IPS-NIHi7 (cell line): ENCODE measurements at regions not wholly inside any gene's neighbourhood (a gene's known extent, or its start where the extent isn't known, plus 50 kb on each side); places are given as distances from the start of the nearest gene placed in this dataset.
A peak's percentile ranks its signal among the peaks of the same experiment; 100 is the strongest.

Experiments
- DNase-seq: peaks from one replicate; pipeline ENCODE4 v3.0.0; 2012; ENCODE audit warnings: mixed read lengths; ENCODE audit errors: extremely low spot score

DNA sequence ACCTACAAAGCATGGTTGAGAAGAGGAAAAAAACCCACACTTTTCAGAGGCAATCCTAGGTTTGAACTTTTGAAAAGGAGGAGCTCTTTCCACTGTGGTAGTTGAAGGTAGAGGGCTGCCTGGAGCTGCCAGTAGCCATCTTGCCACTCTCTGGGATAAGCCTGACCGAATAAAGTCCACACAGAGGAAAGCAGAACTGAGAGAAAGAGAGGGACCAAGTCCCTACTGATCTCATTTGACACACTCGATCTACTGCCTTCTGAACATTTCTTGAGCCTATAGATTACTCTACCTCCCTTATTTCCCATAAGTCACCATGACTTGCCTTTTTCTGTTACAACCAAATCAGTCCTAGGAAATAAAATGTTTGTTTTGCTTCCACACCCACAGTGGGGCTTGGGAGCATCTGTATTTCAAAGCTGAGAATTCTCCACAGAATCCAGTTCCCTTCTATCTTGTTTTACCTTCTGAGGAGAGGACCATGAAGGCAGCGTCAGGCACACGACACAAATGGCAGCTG, 147.0 kb upstream of the PTPRK start:
- no peak for DNase-seq

DNA sequence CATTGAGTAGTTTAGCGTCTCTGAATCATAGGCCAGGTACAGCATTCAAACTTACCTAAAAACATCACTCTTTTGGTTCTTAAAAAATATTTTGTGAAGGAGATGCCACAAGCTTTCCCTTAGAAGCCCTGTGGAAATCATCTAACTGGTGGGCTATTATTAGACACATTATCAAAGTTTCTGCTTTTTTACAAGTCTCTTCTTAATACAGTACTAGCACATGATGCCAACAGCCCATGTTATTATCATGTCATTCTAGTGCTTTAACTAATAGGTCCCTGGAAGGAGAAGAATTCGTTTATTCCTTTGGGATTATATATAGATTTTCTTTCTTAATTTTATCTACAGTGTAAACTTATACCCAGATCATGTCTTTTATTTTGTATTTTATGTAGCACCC, 146.0 kb upstream of the PTPRK start:
- DNase-seq: no peak

DNA sequence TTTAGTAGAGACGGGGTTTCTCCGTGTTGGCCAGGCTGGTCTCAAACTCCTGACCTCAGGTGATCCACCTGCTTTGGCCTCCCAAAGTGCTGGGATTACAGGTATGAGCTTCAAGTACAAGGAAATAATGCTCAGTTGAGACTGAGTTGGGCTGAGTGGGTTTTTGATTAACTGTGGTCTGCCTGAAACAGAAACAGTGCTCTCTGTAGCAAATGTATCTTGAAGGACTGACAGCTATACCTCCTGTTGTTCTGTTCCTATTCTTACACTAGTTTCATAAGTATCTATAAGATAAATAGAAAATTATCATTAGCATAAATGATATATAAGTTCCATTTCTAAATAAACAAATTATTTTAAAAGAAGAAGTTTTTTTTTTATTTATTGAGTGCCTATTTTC, 142.8 kb upstream of the PTPRK start:
- no peak for DNase-seq

- no peak for DNase-seq
Measured at GRCh38 chr6:128659878-128660622, 139.7 kb upstream of the PTPRK start.

DNA sequence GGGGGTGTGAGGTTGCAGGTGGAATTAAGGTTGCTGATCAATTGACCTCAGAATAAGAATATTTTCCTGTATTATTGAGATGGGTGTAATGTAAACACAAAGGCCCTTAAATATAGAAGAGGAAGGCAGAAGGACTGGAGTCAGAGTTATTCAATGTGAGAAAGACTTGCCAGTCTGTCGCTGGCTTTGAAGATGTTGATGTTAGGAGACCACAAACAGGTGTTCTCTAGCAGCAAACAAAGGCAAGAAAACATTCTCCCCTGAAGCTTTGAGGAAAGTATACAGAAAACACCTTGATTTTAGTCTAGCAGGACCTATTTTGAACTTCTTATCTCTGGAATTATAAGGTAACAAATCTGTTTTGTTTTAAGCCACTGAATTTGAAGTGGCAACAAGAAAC, 138.9 kb upstream of the PTPRK start:
- DNase-seq: no peak

GRCh38 chr6:128657181-128657580, 136.8 kb upstream of the PTPRK start:
- DNase-seq: no peak

GRCh38 chr6:128655978-128656498, 135.6 kb upstream of the PTPRK start:
- peak; percentile 10 for DNase-seq

DNA sequence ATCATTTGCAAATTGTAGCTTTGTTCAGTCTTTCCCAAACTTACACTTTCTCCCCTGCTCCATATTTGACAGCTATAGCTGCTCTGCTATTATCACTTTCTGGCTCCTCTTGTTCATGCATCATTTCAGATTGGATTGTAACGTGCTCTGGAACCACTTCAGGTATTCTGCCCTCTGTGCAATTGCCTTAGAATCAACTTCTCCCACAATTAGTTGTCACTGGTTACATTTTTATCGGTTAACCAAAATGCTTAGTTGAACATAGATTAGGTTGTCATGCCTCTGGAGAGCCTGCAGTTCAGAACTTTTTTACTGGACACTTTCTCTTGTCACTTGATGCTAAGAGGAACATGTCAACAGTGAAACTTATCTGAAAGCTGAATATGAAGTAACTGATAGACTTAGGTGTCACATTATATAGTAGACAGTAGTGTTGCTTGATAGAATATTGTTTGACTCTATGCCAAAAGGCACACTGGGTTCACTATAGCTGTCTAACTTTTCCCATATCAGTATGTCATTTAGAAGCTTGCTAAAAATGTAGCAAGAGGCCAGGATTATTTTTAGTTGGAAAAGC, 127.7 kb upstream of the PTPRK start:
- no peak for DNase-seq

GRCh38 chr6:128642132-128642531, 121.7 kb upstream of the PTPRK start:
- DNase-seq: no peak

DNA sequence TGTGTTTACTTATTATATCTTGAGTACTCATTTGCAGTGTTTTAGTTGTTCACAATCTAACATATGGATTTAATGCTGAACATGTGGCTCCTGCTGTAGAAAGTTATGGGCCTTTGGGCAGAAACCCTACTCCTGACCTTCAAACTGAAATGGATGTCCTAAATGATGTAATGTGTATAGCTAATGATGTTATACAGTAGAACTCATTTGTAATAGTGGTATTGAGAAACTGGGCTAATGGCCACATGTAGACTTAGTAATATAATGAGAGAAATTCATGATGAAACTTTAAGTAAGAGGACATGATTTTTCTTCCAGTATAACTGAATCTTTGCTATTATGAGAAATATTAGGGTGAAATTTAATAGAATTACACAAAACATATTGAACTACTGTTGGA, 121.3 kb upstream of the PTPRK start:
- DNase-seq: no peak

DNA sequence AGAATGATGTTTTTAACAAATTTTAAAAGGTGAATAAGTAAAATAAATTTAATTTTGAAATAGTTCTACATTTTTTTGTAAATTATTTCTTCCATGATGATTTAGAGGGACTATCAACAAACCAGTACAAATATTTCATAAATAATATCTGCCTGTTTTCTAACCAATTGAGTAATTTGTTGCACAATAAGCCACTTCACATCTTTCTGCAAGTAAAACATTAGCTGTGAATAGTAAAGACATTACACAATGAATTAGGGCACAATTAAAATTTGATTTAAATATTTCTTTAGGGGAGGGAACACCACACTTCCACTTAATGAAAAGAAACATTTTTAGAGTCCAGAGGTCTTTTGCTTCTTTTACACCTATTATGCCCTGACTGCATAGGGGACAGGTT, 118.4 kb upstream of the PTPRK start:
- DNase-seq: no peak

DNA sequence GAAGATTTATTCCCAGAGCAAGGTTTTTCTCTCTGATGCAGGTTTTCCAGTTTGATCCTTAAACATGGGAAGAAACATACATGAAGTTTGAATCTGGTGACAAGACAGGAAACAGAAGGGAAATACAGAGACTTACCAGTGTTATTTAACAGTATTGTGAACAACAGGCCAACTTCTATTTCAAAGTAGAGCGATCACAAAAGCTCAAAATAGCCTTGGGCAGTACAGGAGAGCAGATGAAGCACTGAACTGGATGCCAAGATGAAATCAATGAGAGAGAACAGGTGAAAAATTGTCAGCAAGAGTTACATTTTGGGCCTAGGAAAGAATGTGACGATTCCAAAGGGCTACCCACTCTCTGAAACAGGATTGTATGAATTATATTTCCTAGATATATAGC, 114.8 kb upstream of the PTPRK start:
- DNase-seq: no peak

DNA sequence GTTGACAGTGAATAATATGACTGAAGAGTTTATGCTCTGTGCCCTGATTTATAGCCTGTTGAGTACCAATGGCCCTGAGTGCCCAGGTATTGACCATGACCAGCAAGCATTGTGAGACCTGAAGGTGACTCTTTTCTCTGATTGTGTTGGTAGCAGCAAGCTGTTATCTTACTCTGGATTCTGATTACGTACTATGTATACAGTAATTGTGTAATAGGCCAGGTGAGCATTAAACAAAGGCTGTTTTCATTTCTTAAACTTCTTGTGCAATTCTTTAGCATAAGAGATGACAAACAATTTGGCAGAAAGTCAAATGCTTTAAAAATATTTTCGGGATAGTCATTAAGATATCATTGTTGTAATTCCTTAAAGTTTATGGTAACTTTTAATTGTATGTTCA, 111.7 kb upstream of the PTPRK start:
- DNase-seq: no peak

DNA sequence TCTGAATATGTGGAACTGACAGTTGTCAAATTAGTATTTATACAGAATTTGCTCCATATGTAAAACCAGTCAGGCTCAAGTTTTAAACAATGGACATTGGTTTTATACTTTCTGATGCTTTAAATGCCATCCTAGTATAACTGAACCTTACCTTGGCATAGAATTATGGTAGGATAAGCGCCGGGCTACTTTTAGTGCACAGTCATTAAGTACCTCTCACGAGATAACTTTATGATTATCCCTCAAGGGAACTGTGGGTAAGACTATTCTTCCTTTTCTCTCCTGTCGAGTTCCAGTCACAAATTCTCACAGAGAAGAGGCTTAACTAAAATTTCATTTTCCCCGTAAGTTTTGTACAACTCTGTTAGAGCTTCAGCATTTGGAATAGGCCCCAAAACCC, 110.6 kb upstream of the PTPRK start:
- no peak for DNase-seq

DNA sequence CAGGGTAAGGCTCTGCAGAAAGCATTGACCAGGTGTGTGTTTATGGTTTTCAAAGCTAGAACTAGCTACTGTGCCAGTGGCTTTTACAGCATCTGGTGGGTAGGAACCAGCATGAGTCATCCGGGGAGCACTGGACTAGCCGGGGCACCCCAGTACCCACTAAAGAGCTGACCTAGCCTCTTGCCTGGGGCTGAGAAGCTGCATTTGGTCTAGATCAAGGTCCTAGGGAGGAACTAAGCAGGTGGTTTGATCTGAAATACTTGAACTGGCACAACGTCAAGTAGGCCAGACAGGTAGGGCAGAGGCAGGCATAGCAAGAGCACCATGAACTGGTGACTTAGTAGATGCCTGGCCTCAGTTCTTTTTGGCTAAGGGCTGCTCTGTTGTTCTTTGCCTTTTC, 109.8 kb upstream of the PTPRK start:
- no peak for DNase-seq

DNA sequence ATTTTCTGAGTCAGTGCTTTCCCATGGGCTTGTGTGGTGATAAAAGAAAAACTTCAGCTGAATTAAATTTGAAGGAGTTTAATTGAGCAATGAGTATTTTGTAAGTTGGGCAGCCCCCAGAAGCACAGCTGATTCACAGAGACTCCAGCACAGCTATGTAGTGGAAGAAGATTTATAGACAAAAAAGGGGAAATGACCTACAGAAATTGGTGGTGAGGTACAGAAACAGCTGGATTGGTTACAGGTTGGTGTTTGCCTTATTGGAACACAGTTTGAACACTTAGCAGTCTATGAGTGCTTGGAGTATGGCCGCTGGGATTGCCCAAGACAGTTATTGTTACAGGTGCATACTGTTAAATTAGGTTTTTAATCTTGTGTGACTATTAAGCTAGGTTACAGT, 96.9 kb upstream of the PTPRK start:
- no peak for DNase-seq

DNA sequence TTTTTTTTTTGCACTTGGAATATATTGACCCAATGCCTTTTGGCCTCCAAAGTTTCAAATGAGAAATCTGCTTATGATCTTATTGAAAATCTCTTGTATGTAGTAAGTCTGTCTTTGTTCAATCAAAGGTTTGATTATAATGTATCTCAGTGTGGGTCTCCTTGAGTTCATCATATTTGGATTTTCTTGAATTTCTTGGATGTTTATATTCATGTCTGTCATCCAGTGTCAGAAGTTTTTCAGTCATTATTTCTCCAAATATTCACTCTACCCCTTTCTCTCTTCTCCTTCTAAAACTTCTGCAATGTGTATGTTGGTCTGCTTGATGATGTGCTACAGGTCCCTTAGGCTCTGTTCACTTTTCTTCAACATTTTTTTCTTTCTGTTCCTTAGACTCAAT, 95.9 kb upstream of the PTPRK start:
- no peak for DNase-seq

GRCh38 chr6:128606611-128607010, 86.2 kb upstream of the PTPRK start:
- no peak for DNase-seq

- DNase-seq: no peak
Measured at GRCh38 chr6:128605961-128606360, 85.6 kb upstream of the PTPRK start.

DNA sequence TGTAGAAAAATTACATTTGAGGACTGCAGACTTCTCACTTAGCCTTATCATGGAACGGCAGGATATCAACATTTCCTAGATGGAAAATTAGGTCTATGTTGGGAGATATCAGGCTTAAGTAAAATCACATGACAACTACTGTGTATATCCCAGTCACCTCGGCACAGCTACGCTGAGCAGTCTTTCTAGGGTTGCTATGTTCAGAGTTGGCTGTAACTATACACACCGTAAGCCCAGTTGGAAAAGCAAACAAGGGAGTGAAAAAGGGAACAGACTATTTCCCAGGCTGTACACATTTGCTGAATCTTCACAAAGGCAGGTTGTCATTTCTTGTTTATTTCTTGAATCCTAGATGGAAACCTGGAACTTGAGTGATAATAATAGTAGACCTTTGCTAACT, 80.7 kb upstream of the PTPRK start:
- no peak for DNase-seq

DNA sequence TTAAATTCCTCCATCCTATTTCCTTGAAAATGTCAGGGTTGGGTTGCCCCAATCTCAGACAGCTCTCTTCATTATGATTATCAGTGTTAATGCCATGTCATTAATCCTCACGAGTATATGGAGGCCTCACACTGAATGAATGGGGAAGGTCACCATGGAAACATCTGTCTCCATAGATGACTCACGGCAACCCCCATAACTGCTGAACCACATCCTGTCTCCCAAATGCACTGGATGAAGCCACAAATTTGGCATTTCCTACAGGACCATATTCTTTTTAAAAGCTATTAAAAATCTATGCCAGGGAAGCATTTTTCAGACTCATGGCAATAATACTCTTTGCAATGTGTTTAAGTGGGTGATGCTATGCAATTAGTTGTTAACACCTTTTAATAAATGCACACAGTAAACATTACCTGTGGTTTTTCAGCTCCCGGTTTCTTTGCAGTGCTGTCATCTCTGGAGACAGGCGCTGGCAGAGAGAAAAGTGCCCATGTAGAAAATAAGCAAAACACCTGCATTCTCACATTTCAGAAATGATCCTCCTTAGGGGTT, 80.1 kb upstream of the PTPRK start:
- DNase-seq: no peak

DNA sequence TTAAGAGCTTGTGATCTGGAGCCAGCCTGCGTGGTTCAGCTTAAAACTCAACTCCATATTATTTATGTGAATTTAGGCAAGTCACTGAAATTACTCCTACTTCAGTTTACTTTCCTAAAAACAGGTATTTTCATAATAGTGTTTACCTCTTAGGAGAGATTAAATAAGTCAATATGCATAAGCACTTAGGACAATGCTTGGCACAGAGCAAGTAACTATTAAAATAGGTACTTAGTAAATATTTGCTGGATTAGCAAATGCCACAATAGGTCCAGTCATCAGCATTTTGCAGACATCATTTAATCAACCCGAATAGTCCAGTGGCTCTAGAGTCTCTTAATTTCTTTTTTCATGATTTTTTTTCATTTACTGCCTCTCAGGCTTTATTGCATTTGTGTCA, 78.6 kb upstream of the PTPRK start:
- DNase-seq: no peak

DNA sequence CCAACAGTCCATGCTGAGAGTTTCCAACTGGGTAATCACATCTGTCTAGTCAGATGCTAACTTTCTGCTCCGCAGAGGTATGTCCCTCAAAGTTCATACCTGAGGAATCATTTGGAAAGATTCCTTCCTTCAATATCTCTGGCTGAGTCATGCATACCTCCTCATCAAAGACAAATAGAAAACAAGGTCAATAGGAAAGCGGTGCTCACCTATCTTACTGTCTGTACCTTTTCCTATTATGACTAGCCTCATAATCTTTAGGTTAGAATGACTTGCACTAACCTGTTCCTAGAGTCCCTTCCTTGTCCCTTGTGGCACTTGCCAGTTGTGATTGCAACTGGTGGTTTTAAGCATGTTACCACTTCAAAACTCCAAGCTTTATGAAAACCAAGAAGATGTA, 78.2 kb upstream of the PTPRK start:
- DNase-seq: no peak
